ENCODE measurements at regions not wholly inside any gene's neighbourhood (a gene's known extent, or its start where the extent isn't known, plus 50 kb on each side); places are given as distances from the start of the nearest gene placed in this dataset.
"Not testable (repeated sequence)": the region's sequence is repeated elsewhere in the genome, so short reads cannot be mapped to it uniquely, and the experiment has no call there.

DNA sequence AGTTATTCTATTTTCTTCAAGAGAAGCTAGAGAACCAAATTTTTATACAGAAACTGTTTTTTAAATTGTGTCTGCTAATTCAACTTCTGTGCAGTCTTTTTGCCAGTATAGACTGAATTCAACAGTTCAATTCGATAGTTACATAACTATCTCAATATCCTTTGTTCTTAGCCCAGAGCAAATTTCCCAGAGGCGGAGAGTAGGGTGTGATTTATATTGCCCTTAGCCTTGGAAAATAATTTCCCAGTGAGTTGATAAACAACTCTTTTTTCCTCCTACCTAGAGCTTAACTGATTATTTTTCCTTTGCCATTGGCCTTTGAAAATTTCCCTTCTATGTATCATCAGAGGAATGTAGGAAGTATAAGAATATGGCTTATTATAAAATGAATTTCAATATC is 420.5 kb downstream of the NSUN3 start:
- FAIRE-seq (no peak), DNase-seq (ENCODE audit: low spot score) (no peak)

DNA sequence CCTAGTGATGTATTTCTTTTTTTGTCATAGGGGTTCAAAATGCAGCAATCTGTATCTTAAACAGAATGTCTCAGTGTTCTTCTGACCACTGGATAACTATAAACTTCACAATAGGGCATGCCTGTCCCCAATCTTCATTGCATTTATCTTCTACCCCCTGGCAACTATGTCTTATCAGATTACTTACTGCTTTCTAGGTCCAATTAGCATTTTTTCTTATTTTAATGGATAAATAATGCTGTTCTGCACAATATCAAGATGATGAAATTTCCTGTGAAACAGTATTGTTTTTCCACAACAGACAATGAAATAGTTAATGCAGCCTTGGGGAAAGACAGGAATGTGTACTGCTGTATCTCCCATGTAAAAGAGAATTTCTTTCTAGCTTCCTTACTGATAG is 432.1 kb downstream of the NSUN3 start:
- no peak for FAIRE-seq
- no peak for DNase-seq (ENCODE audit: low spot score)

DNA sequence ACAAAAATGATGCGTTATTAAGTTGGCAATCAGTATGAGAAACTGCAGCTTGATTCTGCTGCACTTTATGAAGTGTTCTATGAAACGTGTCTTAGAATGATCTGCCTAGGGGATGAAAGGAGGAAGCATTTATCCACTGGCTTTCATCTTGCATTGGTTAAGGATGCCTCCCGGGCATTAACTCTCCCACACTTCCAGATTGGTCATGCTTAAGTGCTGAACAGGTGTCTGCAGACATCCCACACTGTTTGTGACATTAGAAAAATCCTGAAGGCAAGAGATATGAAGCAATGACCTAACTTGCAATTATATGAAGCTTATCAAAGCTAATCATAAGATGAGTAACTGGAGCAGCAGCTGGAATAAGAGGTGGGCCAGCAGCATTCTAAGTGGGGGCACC is 437.3 kb downstream of the NSUN3 start:
- FAIRE-seq, result no peak
- no peak for DNase-seq (ENCODE audit: low spot score)

DNA sequence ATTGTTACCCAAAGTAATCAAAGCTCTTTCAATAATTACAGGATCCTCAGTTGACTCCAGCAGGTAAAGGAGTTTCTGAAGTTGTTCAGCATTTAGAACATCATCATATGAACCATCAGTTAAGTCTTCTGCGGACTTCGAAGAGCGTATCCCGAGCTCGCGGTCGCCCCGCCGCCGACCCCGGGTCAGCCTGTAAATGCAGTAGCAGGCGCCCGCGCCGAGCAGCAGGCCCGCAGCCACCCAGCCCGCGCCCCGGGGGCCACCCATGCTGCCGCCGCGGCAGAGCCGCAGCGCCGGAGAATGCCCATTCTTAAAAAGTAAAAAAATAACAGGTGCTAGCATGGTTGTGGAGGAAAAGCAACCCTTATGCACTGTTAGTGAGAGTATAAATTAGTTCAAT is 444.5 kb downstream of the NSUN3 start:
- FAIRE-seq; DNase-seq (ENCODE audit: low spot score): not testable (repeated sequence)

DNA sequence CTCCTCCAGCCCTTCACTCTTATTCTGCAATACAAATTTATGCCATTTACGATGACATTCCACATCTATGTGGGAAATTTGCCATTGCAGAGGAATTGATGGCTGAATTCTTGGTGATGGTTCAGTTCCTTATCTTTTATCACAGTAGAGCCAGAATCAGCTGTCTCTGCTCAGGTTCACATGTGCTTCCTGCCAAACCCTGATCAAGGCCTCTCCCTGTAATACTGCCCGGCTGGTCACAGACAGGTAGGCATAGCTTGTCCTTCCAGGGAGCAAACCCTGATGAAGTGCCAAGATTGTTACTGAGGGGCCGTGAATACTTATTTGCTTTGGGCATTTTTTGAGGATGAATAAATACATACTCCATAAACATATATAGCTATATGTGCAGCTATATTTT is 450.0 kb downstream of the NSUN3 start:
- FAIRE-seq (no peak), DNase-seq (ENCODE audit: low spot score) (no peak)

DNA sequence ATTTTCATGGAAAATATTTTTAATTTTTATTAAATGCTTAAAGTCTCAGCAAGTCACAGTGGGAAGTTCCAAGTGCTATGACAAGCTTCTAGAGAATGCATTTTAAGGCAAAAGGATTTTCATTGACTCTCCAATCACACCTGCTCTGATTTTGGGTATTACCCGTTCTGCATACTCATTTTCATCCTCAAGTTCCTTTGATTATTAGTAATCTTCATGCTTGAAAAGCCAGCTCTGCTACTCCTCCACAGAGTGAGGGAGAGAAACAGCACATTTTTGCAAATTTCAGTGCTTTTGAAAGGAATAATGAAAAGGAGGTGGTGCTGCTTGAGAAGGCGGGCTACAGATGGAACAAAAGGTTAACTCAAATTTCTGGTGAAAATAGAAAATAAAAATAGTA is 450.7 kb downstream of the NSUN3 start:
- DNase-seq (ENCODE audit: low spot score) (no peak), FAIRE-seq (no peak)

DNA sequence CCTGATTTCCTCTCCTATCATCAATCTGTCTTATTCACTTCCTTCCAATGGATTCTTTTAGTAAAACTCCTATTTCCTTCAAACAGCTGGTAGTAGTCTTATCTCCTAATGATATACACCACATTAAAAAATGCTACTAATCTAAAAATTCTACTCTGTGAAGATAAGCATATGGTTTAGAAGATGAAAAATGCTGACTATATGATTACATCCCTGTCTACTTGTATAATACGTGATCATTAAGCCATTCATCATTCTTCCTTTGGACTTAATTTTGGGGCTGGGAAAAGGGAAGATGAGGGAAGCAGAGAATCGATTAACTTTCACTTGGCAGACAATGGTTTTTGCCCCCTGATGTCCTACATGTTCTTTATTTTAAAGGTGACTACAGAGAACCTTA is 453.1 kb downstream of the NSUN3 start:
- no peak for FAIRE-seq
- no peak for DNase-seq (ENCODE audit: low spot score)

DNA sequence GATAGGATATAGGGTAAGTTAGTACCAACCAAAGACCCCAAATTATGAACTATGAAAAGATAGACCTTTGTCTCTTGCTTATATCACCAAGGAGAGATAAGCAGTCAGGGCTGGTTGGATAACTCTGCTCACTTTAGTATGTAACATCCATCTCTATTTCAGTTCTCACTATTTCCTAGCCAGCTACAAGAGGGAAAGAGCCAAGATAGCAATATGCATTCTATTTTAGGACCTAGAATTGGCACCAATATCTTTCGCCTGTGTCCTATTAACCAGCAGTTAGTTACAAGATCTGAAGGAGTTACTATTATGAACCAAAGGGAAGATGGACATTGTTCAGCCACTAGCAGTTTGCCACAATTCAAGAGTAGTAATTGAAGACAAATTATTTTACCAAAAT is 457.5 kb downstream of the NSUN3 start:
- DNase-seq (ENCODE audit: low spot score), result no peak
- no peak for FAIRE-seq

DNA sequence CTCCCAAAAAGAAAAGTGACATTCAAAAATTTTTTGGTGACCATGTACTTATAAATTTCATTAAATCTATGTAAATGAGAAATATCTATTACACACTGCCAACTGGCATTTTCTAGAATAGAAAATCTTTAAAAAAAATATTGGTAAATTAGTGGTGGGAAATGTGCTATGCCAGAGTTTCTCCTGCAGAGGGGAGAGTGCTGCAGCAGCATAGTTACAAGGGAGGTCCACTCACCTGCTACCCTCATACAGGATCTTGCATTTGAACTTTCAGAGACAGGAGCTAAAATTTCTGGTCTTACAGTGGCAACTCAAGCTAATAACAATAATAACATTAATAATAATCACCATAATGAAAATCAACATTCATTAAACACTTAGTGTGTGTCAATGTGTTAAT is 459.6 kb downstream of the NSUN3 start:
- FAIRE-seq (no peak), DNase-seq (ENCODE audit: low spot score) (no peak)

DNA sequence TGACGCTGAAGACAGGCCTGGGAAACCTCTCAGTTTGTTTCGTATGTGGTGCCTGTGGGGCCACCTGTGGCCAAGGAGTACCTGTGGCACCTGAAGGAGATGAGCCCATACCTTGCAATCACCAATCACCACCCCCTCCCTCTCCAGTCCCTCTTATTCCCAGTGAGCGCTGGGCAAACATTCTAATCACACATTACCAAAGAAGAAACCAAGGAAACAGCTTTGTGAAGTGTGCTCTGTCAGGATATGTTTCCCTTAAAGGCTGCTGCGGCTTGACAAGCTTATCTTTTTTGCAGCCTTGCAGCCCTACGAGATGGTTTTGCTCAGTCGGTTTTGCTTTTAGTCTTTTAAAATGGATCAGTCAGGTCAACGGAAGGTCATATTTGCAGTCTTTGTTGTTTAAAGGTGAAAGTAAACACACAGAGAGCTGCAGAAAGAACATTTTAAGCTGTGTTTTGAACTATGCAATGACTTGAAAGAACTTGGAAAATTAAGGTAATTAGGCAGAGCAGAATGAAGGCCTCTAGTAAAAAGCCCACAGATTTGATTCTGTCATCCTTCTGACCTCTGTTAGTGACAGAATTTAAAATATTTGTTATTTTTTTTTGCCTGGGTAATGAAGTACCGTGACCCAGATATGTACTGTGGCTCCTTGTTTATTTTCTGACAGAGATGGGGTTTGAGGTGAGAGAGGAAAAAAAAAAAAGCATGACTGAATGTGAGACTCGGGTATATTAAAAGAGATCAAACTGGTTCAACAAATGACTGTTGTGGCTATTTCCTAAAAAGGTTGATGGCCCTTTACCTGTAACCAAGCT is 461.4 kb downstream of the NSUN3 start:
- DNase-seq (ENCODE audit: low spot score) (no peak), FAIRE-seq (no peak)

DNA sequence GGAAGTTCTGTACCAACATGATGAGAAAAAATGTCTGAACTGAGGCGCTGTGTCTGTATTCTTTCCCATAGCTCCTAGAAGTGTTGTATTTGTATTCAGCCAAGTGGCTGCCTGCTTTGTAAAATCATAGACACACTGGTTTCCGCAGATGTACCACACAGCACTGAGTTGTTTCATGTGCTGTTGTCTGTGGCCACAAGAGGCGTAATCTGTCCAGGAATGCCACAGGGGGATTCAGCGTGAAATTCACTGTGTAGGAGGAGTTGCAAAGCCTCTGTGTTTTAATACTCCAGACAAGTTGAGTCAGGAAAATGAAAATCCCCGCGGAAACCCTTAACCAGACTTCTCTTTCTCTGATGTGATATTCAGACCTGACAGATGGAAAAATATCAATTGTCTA is 462.2 kb downstream of the NSUN3 start:
- FAIRE-seq, result no peak
- no peak for DNase-seq (ENCODE audit: low spot score)

DNA sequence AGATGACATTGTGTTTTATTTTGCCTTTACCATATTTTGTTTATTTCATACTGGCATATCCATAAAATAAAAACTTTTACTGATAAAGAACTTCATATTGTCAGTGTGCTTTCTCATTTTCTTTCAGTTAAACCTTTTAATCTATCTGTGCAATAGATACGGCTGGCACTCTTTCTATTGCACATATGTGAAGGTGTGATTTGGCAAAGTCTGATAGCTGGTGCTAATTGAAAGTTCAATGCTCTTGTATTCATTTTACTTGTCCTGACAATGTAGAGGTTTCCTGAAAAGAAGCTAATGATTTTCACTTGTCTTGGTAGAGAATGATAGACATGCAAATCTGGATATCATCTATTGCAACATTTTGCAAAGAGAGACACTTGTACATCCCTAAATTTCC is 467.0 kb downstream of the NSUN3 start:
- DNase-seq (ENCODE audit: low spot score) (no peak), FAIRE-seq (no peak)

DNA sequence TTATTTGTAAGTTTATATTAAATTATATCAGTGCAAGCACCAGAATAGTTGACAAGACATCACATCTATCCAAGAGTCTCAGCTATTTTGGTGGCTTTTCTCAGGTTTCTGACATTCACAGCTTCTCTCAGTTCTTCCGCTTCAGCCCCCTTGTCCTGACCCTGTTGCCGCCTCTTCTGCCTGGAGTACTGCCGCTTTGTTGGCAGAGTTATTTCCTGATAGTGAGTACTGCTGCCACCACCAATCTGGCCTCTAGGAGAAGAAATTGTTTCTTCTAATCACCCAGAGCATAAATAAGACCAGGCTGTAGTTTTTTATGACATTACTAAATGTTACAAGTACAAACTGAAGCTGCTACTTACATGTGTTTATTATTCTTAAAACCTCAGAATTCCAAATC is 470.1 kb downstream of the NSUN3 start:
- FAIRE-seq, result no peak
- DNase-seq (ENCODE audit: low spot score), result no peak

DNA sequence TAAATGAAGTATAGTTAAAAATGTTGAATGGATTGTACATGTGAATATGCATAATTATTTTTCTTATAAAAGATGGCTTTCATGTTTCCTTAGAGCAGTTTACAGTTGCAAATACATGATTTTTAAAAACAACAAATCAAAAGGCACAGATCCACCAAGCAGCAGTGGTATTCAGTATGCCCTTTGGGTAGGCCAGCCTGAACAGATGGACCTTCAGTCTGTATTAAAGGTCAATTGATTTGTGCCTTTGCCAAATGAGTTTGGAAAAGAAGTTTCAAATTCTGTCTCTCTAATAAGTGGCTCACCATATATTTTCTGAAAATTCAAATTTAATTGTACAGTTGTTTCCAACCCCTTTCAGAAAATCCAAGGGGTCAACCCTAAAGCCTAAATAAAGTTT is 477.1 kb downstream of the NSUN3 start:
- DNase-seq (ENCODE audit: low spot score) (no peak), FAIRE-seq (no peak)

DNA sequence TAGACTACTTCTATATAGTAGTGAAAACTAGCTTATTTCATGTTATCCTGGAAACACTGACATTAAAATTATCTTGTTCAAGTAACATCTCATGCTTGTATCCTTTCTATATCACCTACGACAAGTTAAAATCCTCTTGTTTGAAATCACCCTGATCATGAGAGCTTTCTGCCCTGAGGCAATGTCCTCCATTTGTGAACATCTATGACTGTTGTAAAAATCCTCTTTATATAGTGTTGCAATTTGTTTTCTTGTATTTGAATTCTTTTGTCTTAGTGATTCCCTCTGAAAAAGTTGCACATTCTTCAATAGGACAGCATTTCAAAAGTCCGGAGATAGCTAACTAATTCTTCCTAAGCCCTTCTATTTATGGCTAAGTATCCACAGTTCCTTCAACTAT is 480.3 kb downstream of the NSUN3 start:
- FAIRE-seq, result no peak
- DNase-seq (ENCODE audit: low spot score), result no peak

DNA sequence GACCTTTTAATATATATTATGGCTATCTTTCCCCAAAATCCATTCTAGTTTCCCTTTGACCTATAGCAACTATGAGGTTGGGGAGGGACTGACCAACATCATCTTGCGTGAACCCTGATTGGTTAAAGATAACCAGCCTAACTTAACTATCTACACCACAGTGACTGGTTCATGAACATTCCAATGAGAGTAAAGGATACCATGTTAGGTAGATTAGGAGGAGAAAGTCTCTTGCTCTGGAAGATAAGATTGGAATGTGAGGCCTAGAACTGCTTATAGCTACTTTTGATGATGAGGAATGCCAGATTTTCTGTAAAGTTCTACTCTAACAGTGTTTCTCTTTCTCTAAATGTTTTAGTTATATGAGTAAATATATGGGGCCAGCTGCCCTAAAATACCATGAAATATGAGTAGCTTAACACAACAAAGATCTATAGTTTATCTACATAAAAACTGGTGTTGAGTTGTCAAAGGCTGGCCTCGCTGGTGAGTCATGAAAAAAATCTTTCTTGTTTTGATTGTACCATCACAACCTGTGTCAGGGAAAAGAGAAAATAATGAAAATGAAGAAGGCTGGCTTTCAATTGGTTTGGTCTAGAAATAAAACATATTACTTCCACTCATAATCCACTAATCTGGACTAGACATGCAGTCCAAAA is 481.4 kb downstream of the NSUN3 start:
- DNase-seq (ENCODE audit: low spot score) (no peak), FAIRE-seq (no peak)

DNA sequence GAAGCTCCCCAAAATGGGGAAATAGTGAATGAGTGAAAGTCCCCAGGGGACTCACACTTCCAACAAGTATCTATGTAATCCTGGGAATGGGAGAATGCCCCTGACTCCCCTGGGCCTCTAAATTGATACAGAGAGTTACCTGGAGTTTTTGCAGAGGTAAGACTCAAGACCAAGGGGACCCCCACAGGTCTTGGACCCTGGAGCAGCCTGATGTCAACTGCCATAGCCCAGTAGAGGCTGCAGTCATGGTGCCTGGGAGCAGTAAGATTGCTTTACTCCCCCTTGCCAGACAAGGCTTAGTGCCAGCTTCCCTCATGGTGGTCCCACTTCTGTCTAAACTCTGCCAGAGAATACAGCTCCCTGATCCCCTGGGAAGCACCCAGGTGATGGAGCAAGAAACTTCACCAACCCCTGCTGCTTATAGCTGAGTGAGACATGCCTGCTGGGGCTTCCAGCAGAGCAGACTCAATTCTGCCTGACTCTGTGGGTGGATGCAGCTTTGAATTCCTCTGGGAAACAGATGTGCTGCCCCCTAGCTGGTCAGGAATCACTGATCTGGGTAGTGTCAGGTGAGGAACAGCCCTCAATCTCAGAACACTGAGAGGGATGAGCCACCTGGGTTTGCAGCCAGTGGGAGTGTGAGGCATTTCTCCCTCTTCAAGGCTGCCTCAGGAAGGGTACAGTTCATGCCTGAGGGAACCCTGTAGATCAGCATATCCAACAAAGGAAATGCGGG is 485.9 kb downstream of the NSUN3 start:
- no peak for DNase-seq (ENCODE audit: low spot score)
- FAIRE-seq, result no peak

DNA sequence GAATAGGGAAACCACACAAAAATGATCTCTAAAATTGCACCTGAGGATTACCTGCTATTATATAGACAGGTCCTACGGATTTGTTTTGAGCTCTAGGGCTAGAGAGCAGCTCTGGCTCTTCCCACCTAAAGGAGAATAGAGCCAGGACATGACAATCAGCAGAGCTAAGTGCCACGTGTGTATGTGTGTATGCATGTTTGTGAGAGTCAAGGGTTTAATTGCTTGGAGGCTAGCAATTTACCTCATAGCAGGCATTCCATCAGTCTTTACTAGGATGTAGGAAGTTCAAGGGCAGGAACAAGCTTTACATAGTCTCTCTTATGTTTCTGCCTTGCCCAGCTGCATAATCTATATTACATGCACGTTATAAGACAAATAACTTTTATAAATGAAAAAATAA is 498.2 kb downstream of the NSUN3 start:
- DNase-seq (ENCODE audit: low spot score), result no peak
- FAIRE-seq, result no peak

DNA sequence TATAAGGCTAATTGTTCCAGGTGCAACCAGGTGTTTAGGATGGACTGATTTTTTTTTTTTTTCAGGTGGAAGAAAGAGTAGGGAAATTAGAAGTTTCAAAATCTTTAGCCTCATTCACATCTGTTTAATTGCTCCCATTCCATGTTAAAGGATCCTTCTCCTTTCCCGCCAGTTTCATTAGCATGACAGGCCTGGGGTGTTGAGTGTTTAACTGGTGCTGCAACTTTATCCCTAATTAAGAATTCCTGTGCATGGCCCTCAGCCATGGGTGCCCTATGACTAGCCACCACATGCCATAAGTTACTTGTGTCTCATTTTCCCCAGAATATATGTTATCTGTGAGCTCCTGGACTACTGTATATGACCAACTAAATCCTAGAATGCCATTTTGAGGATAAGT is 501.4 kb downstream of the NSUN3 start:
- FAIRE-seq (no peak), DNase-seq (ENCODE audit: low spot score) (no peak)

DNA sequence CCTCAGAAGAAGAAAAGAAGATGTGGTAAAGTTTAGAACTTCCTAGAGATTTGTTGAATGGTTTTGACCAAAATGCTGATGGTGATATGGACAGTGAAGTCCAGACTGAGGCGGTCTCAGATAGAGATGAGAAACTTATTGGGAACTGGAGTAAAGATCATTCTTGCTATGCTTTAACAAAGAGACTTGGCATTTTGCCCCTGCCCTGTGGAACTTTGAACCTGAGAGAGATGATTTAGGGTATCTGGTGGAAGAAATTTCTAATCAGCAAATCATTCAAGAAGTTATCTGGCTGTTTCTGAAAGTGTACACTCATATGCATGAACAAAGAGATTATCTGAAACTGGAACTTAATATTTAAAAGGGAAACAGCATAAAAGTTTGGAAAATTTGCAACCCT is 505.2 kb downstream of the NSUN3 start:
- DNase-seq (ENCODE audit: low spot score), result no peak
- FAIRE-seq, result no peak

DNA sequence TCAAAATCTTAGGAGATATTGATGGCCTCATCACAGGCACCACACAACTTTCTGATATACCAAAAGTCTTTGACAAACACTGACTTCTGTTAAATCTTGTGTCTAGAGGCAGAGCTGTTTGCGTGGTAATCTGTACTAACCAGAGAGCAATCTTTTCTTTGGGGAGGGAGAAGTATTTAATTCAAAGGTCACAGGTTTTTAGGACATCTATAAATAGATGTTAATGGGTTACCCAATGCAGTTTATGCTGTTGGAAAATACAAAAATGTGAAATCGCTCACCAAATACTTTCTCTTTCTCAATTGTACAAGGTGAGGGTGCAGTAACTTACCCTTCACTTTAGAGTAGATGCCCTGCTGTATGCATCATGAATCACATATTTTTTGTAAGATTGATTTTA is 510.5 kb downstream of the NSUN3 start:
- DNase-seq (ENCODE audit: low spot score), result no peak
- FAIRE-seq, result no peak

DNA sequence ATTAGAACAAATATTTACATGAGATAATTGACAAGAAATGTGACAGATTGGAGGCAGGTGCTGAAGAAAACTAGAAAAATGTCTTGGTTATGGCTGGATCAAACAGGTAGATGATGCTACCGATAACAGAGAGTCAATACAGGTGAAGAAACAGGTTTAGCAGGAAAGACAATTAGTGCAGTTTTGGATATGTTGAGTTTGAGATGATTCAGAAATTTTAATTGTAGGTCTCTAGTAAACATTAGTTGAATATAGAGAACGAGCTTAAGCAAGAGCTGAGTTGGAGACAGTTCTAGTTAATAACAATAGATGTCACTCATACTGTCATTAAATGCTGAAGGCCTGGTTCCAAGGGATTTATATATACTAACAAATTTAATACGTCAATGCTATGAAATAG is 524.4 kb downstream of the NSUN3 start:
- FAIRE-seq, result no peak
- no peak for DNase-seq (ENCODE audit: low spot score)
